Calu3 (cell line): ENCODE measurements at regions not wholly inside any gene's neighbourhood (a gene's known extent, or its start where the extent isn't known, plus 50 kb on each side); places are given as distances from the start of the nearest gene placed in this dataset.

Experiments used
- BruUV-seq: library from RNA; stranded (reverse); fragments of 400-500 nt; replicated peaks from 2 replicates; lab custom pipeline; 2021; lab: Mats Ljungman, UMichigan
- CTCF ChIA-PET: fragments of 300-600 bp; sonication (Branson Sonifier 250); formaldehyde crosslinking; loops from one replicate; lab custom pipeline; 2022; ENCODE audit warnings: antibody characterized with exemption; lab: Charles Lee
- DNase-seq: peaks from one replicate; pipeline ENCODE4 v3.0.0; 2022
- H3K27ac Mint-ChIP-seq: one replicate; pipeline ENCODE4 v1.8.0; 2022; ENCODE audit warnings: mixed read lengths; ENCODE audit not compliant: unreplicated experiment
- H3K27me3 Mint-ChIP-seq: one replicate; pipeline ENCODE4 v1.8.0; 2022; ENCODE audit warnings: mixed read lengths; ENCODE audit not compliant: unreplicated experiment
- H3K36me3 Mint-ChIP-seq: one replicate; pipeline ENCODE4 v1.8.0; 2022; ENCODE audit warnings: mild to moderate bottlenecking, moderate library complexity, mixed read lengths; ENCODE audit not compliant: insufficient read depth, unreplicated experiment
- H3K4me1 Mint-ChIP-seq: one replicate; pipeline ENCODE4 v1.8.0; 2022; ENCODE audit warnings: mild to moderate bottlenecking, low read depth, mixed read lengths; ENCODE audit not compliant: unreplicated experiment
- H3K4me3 Mint-ChIP-seq: one replicate; pipeline ENCODE4 v1.8.0; 2022; ENCODE audit warnings: mild to moderate bottlenecking, low read depth, moderate library complexity, mixed read lengths; ENCODE audit not compliant: unreplicated experiment
- H3K9me3 Mint-ChIP-seq: one replicate; pipeline ENCODE4 v1.8.0; 2022; ENCODE audit warnings: low read depth, mixed read lengths; ENCODE audit not compliant: unreplicated experiment
- CTCF ChIP-seq: fragments of 200-600 bp; IDR thresholded peaks from one replicate; pipeline ENCODE4 v1.8.0; 2022; ENCODE audit warnings: antibody characterized with exemption; ENCODE audit not compliant: unreplicated experiment
- intact Hi-C: fragments of 100-400 bp; cut with micrococcal nuclease; formaldehyde crosslinking; loops from one replicate; pipeline ENCODE4 v1.10.0; 2022; ENCODE audit not compliant: unreplicated experiment

GRCh38 chr10:108812906-108813305 lies 1110.4 kb downstream of the XPNPEP1 start:
- Mint-ChIP-seq H3K36me3 (no peaks in the 10 kb centered on the region), H3K4me3 (no peak overlapping the region), H3K4me1 (no peaks in the 10 kb centered on the region), H3K27me3 (no peaks in the 10 kb centered on the region), H3K27ac (no peak overlapping the region), H3K9me3 (peaks cover 10% of the 10 kb centered on the region)
- CTCF ChIA-PET: no interaction called here
- no peak for DNase-seq
- intact Hi-C loops: no loop called here
- TF ChIP-seq CTCF: no peak
- no TSS peak for BruUV-seq

GRCh38 chr10:108812296-108812695 lies 1111.0 kb downstream of the XPNPEP1 start:
- no peak for TF ChIP-seq CTCF
- no peaks in the 10 kb centered on the region for H3K27me3 Mint-ChIP-seq
- intact Hi-C loops: no loop called here
- peaks cover 10% of the 10 kb centered on the region for H3K9me3 Mint-ChIP-seq
- H3K4me1 Mint-ChIP-seq: no peaks in the 10 kb centered on the region
- no peak overlapping the region for H3K4me3 Mint-ChIP-seq
- H3K36me3 Mint-ChIP-seq: no peaks in the 10 kb centered on the region
- BruUV-seq: no TSS peak
- DNase-seq: no peak
- no peak overlapping the region for H3K27ac Mint-ChIP-seq
- CTCF ChIA-PET: no interaction called here

- no peak for DNase-seq
- intact Hi-C loops: no loop called here
- Mint-ChIP-seq H3K4me3 (no peak overlapping the region), H3K36me3 (no peaks in the 10 kb centered on the region), H3K27me3 (no peaks in the 10 kb centered on the region), H3K4me1 (no peaks in the 10 kb centered on the region), H3K27ac (no peak overlapping the region), H3K9me3 (peaks cover 8% of the 10 kb centered on the region)
- BruUV-seq: no TSS peak
- CTCF ChIA-PET: no interaction called here
- no peak for TF ChIP-seq CTCF
Measured at GRCh38 chr10:108808228-108808627, 1115.1 kb downstream of the XPNPEP1 start.

- H3K27ac Mint-ChIP-seq: no peak overlapping the region
- no peaks in the 10 kb centered on the region for H3K36me3 Mint-ChIP-seq
- H3K9me3 Mint-ChIP-seq: peaks cover 19% of the 10 kb centered on the region
- DNase-seq: no peak
- no peak for TF ChIP-seq CTCF
- no peak overlapping the region for H3K4me3 Mint-ChIP-seq
- H3K27me3 Mint-ChIP-seq: no peaks in the 10 kb centered on the region
- H3K4me1 Mint-ChIP-seq: no peaks in the 10 kb centered on the region
- CTCF ChIA-PET: no interaction called here
- BruUV-seq: no TSS peak
- intact Hi-C loops: no loop called here
Measured at GRCh38 chr10:108801775-108802517, 1121.4 kb downstream of the XPNPEP1 start.
